ENCODE measurements at regions not wholly inside any gene's neighbourhood (a gene's known extent, or its start where the extent isn't known, plus 50 kb on each side); places are given as distances from the start of the nearest gene placed in this dataset.

DNA sequence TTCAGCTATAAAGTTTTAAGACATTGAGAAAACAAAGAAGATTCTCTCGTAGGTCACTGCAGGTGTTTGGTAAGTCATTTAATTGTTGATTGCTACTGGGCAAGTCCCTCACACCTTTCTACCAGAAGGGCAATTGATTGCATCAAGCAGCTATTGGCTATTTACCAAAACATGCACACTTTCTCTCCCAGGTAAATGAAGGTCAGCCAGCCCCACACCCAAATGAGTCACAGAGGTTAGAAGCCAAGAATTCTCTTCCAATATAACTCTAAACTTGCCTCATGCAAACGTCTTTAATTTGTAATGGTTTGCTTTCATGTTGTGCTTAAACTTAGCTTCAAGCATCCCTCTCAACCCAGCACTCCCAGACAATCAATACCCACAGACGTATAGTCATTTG lies 475.3 kb upstream of the ADGRL2 start:
- H3K4me1 ChIP-seq (ENCODE audit: control insufficient read depth, insufficient read depth, low read length) = peaks cover 19% of the 10 kb centered on the region
- H3K4me3 ChIP-seq (ENCODE audit: low read depth, low read length) = no peak overlapping the region
- H3K9me3 ChIP-seq (ENCODE audit: control insufficient read depth, insufficient read depth, low read length) = no peaks in the 10 kb centered on the region
- H3K27ac ChIP-seq (ENCODE audit: low read depth, low read length) = no peak overlapping the region
- no peaks in the 10 kb centered on the region for H3K36me3 ChIP-seq (ENCODE audit: control insufficient read depth, insufficient read depth, low read length)
- no peak overlapping the region for H3K9ac ChIP-seq (ENCODE audit: low read depth, low read length)
- no peaks in the 10 kb centered on the region for H3K27me3 ChIP-seq (ENCODE audit: control insufficient read depth, insufficient read depth, low read length)

DNA sequence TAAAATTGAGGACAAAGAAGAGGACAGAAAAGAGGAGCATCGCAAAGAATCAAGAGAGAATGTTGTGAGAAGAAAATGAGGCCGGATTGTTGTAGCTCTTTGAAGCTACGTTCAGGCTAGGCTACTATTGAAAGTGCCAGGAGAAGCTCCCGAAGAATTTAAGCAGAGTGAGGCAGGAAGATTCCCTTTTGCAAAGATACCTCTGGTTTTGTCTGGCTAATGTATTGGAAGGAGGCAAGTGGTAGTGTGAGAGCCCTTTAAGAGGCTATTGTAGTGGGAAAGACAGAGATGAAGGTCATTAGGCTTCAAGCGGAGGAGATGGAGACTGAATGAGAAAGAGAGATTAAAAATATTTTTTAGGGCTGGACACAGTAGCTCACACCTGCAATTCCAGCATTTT lies 476.9 kb upstream of the ADGRL2 start:
- Histone ChIP-seq H3K4me3 (ENCODE audit: low read depth, low read length) (no peak overlapping the region), H3K27me3 (ENCODE audit: control insufficient read depth, insufficient read depth, low read length) (no peaks in the 10 kb centered on the region), H3K27ac (ENCODE audit: low read depth, low read length) (no peak overlapping the region), H3K9me3 (ENCODE audit: control insufficient read depth, insufficient read depth, low read length) (no peaks in the 10 kb centered on the region), H3K9ac (ENCODE audit: low read depth, low read length) (no peak overlapping the region), H3K36me3 (ENCODE audit: control insufficient read depth, insufficient read depth, low read length) (no peaks in the 10 kb centered on the region), H3K4me1 (ENCODE audit: control insufficient read depth, insufficient read depth, low read length) (peaks cover 15% of the 10 kb centered on the region)

GRCh38 chr1:81317191-81317590 lies 483.5 kb upstream of the ADGRL2 start:
- Histone ChIP-seq H3K27ac (ENCODE audit: low read depth, low read length) (no peak overlapping the region), H3K4me3 (ENCODE audit: low read depth, low read length) (no peak overlapping the region), H3K27me3 (ENCODE audit: control insufficient read depth, insufficient read depth, low read length) (no peaks in the 10 kb centered on the region), H3K4me1 (ENCODE audit: control insufficient read depth, insufficient read depth, low read length) (peaks cover 43% of the 10 kb centered on the region), H3K9ac (ENCODE audit: low read depth, low read length) (no peak overlapping the region), H3K36me3 (ENCODE audit: control insufficient read depth, insufficient read depth, low read length) (no peaks in the 10 kb centered on the region), H3K9me3 (ENCODE audit: control insufficient read depth, insufficient read depth, low read length) (no peaks in the 10 kb centered on the region)

DNA sequence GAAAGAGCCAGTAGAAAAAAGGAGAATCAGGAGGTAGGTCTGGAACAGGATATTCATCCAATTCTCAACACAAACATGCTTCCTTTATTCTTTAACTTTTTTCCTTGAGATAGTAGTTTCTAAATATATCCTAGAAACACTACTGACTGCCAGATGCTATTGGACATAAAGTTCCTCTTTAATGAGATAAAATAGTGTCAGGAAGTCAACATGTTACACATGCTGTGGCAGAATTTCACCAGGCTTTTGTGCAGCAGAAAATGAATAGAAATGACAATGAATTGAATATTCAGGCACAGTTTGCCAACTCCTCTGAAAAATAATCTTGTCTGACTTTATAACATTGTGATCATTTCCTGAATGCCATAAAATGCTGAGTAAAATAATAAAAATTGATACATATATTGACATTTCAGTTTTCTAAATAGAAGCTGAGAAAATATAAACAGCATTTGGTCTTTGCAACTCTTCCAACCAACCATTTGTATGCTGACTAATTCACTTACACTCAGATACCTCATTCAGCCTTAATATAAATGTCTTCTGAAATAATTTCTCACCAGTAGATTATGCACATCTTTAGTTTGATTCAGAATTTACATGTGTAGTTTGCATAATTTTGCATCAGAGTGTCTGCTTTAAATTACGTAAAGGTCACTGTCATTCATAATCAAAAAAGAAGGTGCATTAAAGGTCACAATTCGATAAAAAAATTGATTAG lies 486.1 kb upstream of the ADGRL2 start:
- Histone ChIP-seq H3K4me1 (ENCODE audit: control insufficient read depth, insufficient read depth, low read length) (peaks cover 68% of the 10 kb centered on the region), H3K27me3 (ENCODE audit: control insufficient read depth, insufficient read depth, low read length) (no peaks in the 10 kb centered on the region), H3K4me3 (ENCODE audit: low read depth, low read length) (no peak overlapping the region), H3K27ac (ENCODE audit: low read depth, low read length) (peak overlapping the region; percentile 93), H3K36me3 (ENCODE audit: control insufficient read depth, insufficient read depth, low read length) (no peaks in the 10 kb centered on the region), H3K9me3 (ENCODE audit: control insufficient read depth, insufficient read depth, low read length) (no peaks in the 10 kb centered on the region), H3K9ac (ENCODE audit: low read depth, low read length) (peak overlapping the region; percentile 4; the same call in 1 of the 2 replicates)

- Histone ChIP-seq H3K9ac (ENCODE audit: low read depth, low read length) (no peak overlapping the region), H3K4me3 (ENCODE audit: low read depth, low read length) (peak overlapping the region; percentile 67; the same call in 1 of the 2 replicates), H3K27me3 (ENCODE audit: control insufficient read depth, insufficient read depth, low read length) (no peaks in the 10 kb centered on the region), H3K9me3 (ENCODE audit: control insufficient read depth, insufficient read depth, low read length) (no peaks in the 10 kb centered on the region), H3K27ac (ENCODE audit: low read depth, low read length) (peak overlapping the region; percentile 93), H3K36me3 (ENCODE audit: control insufficient read depth, insufficient read depth, low read length) (no peaks in the 10 kb centered on the region), H3K4me1 (ENCODE audit: control insufficient read depth, insufficient read depth, low read length) (peaks cover 82% of the 10 kb centered on the region)
Measured at GRCh38 chr1:81313289-81313688, 487.4 kb upstream of the ADGRL2 start.

- peak overlapping the region; percentile 67 for H3K4me3 ChIP-seq (ENCODE audit: low read depth, low read length)
- H3K27me3 ChIP-seq (ENCODE audit: control insufficient read depth, insufficient read depth, low read length) = no peaks in the 10 kb centered on the region
- peak overlapping the region; percentile 68 for H3K9ac ChIP-seq (ENCODE audit: low read depth, low read length)
- H3K4me1 ChIP-seq (ENCODE audit: control insufficient read depth, insufficient read depth, low read length) = peaks cover 91% of the 10 kb centered on the region
- H3K36me3 ChIP-seq (ENCODE audit: control insufficient read depth, insufficient read depth, low read length) = no peaks in the 10 kb centered on the region
- no peaks in the 10 kb centered on the region for H3K9me3 ChIP-seq (ENCODE audit: control insufficient read depth, insufficient read depth, low read length)
- peak overlapping the region; percentile 93 for H3K27ac ChIP-seq (ENCODE audit: low read depth, low read length)
Measured at GRCh38 chr1:81312272-81312754, 488.4 kb upstream of the ADGRL2 start.

DNA sequence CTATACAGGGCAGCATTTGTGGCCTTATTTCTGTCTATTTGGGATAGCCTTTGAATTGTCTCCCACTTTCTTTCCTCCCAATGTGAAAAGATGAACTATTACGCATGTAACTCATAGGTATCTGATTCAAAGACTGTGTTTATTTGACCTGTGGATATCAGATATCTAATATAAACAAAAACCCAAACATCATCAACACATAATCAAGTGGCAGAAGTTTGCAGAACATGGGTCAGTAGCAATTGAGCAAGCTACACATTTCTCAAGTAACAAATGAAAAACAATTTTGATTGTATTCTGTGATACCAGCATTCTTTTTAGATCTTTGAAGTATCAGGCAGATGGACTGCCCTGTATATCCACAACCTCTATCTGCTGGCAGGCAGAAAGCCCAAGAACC lies 490.5 kb upstream of the ADGRL2 start:
- Histone ChIP-seq H3K4me1 (ENCODE audit: control insufficient read depth, insufficient read depth, low read length) (peaks cover 99% of the 10 kb centered on the region), H3K27ac (ENCODE audit: low read depth, low read length) (peak overlapping the region; percentile 93), H3K27me3 (ENCODE audit: control insufficient read depth, insufficient read depth, low read length) (no peaks in the 10 kb centered on the region), H3K4me3 (ENCODE audit: low read depth, low read length) (0 out of 2 replicates have a peak overlapping the region, but pooled peaks have one; percentile 67), H3K36me3 (ENCODE audit: control insufficient read depth, insufficient read depth, low read length) (no peaks in the 10 kb centered on the region), H3K9ac (ENCODE audit: low read depth, low read length) (no peak overlapping the region), H3K9me3 (ENCODE audit: control insufficient read depth, insufficient read depth, low read length) (no peaks in the 10 kb centered on the region)

DNA sequence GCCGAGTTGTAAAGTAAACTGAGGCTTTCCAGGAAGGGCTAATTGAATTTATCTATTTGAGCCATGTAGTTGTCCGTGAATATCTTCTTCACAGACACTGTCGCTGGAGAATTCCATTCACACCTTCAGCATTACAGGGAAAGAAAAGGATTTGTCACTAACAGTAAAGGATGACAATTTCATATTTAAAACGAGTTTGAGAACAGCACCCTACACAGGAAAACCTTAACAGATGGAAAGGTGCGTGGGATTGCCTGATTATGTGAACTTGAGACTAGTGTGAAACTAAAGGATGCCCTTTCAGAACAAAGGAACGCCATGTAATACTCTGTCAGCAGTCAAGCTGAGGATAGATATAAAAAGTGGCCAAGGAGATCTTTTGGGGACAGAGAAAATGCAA lies 492.5 kb upstream of the ADGRL2 start:
- Histone ChIP-seq H3K4me1 (ENCODE audit: control insufficient read depth, insufficient read depth, low read length) (peaks cover 90% of the 10 kb centered on the region), H3K9ac (ENCODE audit: low read depth, low read length) (no peak overlapping the region), H3K27ac (ENCODE audit: low read depth, low read length) (no peak overlapping the region), H3K9me3 (ENCODE audit: control insufficient read depth, insufficient read depth, low read length) (no peaks in the 10 kb centered on the region), H3K36me3 (ENCODE audit: control insufficient read depth, insufficient read depth, low read length) (no peaks in the 10 kb centered on the region), H3K27me3 (ENCODE audit: control insufficient read depth, insufficient read depth, low read length) (no peaks in the 10 kb centered on the region), H3K4me3 (ENCODE audit: low read depth, low read length) (no peak overlapping the region)

- H3K27me3 ChIP-seq (ENCODE audit: control insufficient read depth, insufficient read depth, low read length) = no peaks in the 10 kb centered on the region
- H3K4me3 ChIP-seq (ENCODE audit: low read depth, low read length) = no peak overlapping the region
- no peaks in the 10 kb centered on the region for H3K36me3 ChIP-seq (ENCODE audit: control insufficient read depth, insufficient read depth, low read length)
- no peak overlapping the region for H3K27ac ChIP-seq (ENCODE audit: low read depth, low read length)
- H3K9ac ChIP-seq (ENCODE audit: low read depth, low read length) = no peak overlapping the region
- H3K4me1 ChIP-seq (ENCODE audit: control insufficient read depth, insufficient read depth, low read length) = peaks cover 86% of the 10 kb centered on the region
- no peaks in the 10 kb centered on the region for H3K9me3 ChIP-seq (ENCODE audit: control insufficient read depth, insufficient read depth, low read length)
Measured at GRCh38 chr1:81307786-81308185, 492.9 kb upstream of the ADGRL2 start.

- H3K9me3 ChIP-seq (ENCODE audit: control insufficient read depth, insufficient read depth, low read length) = no peaks in the 10 kb centered on the region
- H3K9ac ChIP-seq (ENCODE audit: low read depth, low read length) = peak overlapping the region; percentile 18
- no peaks in the 10 kb centered on the region for H3K36me3 ChIP-seq (ENCODE audit: control insufficient read depth, insufficient read depth, low read length)
- H3K27me3 ChIP-seq (ENCODE audit: control insufficient read depth, insufficient read depth, low read length) = no peaks in the 10 kb centered on the region
- peak overlapping the region; percentile 39 for H3K27ac ChIP-seq (ENCODE audit: low read depth, low read length)
- H3K4me1 ChIP-seq (ENCODE audit: control insufficient read depth, insufficient read depth, low read length) = peaks cover 70% of the 10 kb centered on the region
- H3K4me3 ChIP-seq (ENCODE audit: low read depth, low read length) = peak overlapping the region; percentile 57
Measured at GRCh38 chr1:81305997-81306452, 494.7 kb upstream of the ADGRL2 start.

DNA sequence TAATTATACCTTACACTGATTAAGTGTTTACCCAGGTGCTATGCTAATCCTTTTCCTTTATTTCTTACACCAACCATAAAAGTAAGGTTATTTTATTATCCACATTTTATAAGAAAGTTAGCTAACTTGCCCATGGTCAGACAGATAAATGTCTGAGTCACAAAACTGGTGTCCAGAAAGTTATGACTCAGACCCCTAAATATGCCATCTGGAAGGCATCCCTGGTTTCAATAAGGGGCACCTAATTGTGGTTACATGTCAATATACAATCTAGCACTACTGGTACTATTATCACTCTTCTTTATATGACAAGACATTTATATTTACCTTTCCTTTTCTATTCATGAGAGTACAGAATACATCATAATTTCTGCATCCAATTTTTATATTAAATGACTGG lies 496.5 kb upstream of the ADGRL2 start:
- Histone ChIP-seq H3K27ac (ENCODE audit: low read depth, low read length) (no peak overlapping the region), H3K36me3 (ENCODE audit: control insufficient read depth, insufficient read depth, low read length) (no peaks in the 10 kb centered on the region), H3K4me1 (ENCODE audit: control insufficient read depth, insufficient read depth, low read length) (peaks cover 52% of the 10 kb centered on the region), H3K4me3 (ENCODE audit: low read depth, low read length) (no peak overlapping the region), H3K9me3 (ENCODE audit: control insufficient read depth, insufficient read depth, low read length) (no peaks in the 10 kb centered on the region), H3K9ac (ENCODE audit: low read depth, low read length) (no peak overlapping the region), H3K27me3 (ENCODE audit: control insufficient read depth, insufficient read depth, low read length) (no peaks in the 10 kb centered on the region)

Measured in HUES48 (cell line).